ENCODE measurements at regions not wholly inside any gene's neighbourhood (a gene's known extent, or its start where the extent isn't known, plus 50 kb on each side); places are given as distances from the start of the nearest gene placed in this dataset.
"Not testable (repeated sequence)": the region's sequence is repeated elsewhere in the genome, so short reads cannot be mapped to it uniquely, and the experiment has no call there.

GRCh38 chr9:113677057-113677456 is 199.1 kb upstream of the ZNF618 start:
- intact Hi-C loops (cut with micrococcal nuclease), result no loop called here
- Mint-ChIP-seq H3K9me3 (no peaks in the 10 kb centered on the region), H3K27me3 (peaks cover 33% of the 10 kb centered on the region), H3K4me1 (peaks cover 1% of the 10 kb centered on the region), H3K27ac (no peak overlapping the region), H3K4me3 (no peak overlapping the region), H3K36me3 (ENCODE audit: low read depth) (no peaks in the 10 kb centered on the region)
- DNase-seq, result no peak

- no peak overlapping the region for H3K4me3 Mint-ChIP-seq
- DNase-seq, result no peak
- intact Hi-C loops (cut with micrococcal nuclease), result no loop called here
- H3K27me3 Mint-ChIP-seq, result peaks cover 33% of the 10 kb centered on the region
- H3K9me3 Mint-ChIP-seq, result no peaks in the 10 kb centered on the region
- peaks cover 1% of the 10 kb centered on the region for H3K4me1 Mint-ChIP-seq
- no peaks in the 10 kb centered on the region for H3K36me3 Mint-ChIP-seq (ENCODE audit: low read depth)
- H3K27ac Mint-ChIP-seq, result no peak overlapping the region
Measured at GRCh38 chr9:113677569-113677968, 198.5 kb upstream of the ZNF618 start.

- intact Hi-C loops (cut with micrococcal nuclease), result no loop called here
- no peaks in the 10 kb centered on the region for H3K9me3 Mint-ChIP-seq
- no peaks in the 10 kb centered on the region for H3K36me3 Mint-ChIP-seq (ENCODE audit: low read depth)
- peaks cover 35% of the 10 kb centered on the region for H3K27me3 Mint-ChIP-seq
- peaks cover 1% of the 10 kb centered on the region for H3K4me1 Mint-ChIP-seq
- no peak overlapping the region for H3K4me3 Mint-ChIP-seq
- no peak for DNase-seq
- no peak overlapping the region for H3K27ac Mint-ChIP-seq
Measured at GRCh38 chr9:113678119-113678858, 197.8 kb upstream of the ZNF618 start.

GRCh38 chr9:113678859-113679256 is 197.3 kb upstream of the ZNF618 start:
- intact Hi-C loops (cut with micrococcal nuclease), result no loop called here
- no peaks in the 10 kb centered on the region for H3K36me3 Mint-ChIP-seq (ENCODE audit: low read depth)
- no peaks in the 10 kb centered on the region for H3K9me3 Mint-ChIP-seq
- H3K27me3 Mint-ChIP-seq, result peaks cover 37% of the 10 kb centered on the region
- no peak overlapping the region for H3K27ac Mint-ChIP-seq
- DNase-seq, result no peak
- H3K4me1 Mint-ChIP-seq, result peaks cover 1% of the 10 kb centered on the region
- H3K4me3 Mint-ChIP-seq, result no peak overlapping the region

GRCh38 chr9:113682297-113682771 is 193.8 kb upstream of the ZNF618 start:
- Mint-ChIP-seq H3K27ac (no peak overlapping the region), H3K4me3 (no peak overlapping the region), H3K9me3 (no peaks in the 10 kb centered on the region), H3K27me3 (peaks cover 50% of the 10 kb centered on the region), H3K36me3 (ENCODE audit: low read depth) (no peaks in the 10 kb centered on the region), H3K4me1 (peaks cover 3% of the 10 kb centered on the region)
- intact Hi-C loops (cut with micrococcal nuclease), result loop anchor here (5.0 kb wide), 1 partner anchor 195 kb away; the partner anchor contains the start of gene ZNF618
- DNase-seq, result peak; percentile 80

- H3K36me3 Mint-ChIP-seq (ENCODE audit: low read depth); H3K4me1 Mint-ChIP-seq; H3K27ac Mint-ChIP-seq; H3K4me3 Mint-ChIP-seq; intact Hi-C loops (cut with micrococcal nuclease); DNase-seq; H3K9me3 Mint-ChIP-seq: not testable (repeated sequence)
- peaks cover 58% of the 10 kb centered on the region for H3K27me3 Mint-ChIP-seq
Measured at GRCh38 chr9:113685636-113686035, 190.5 kb upstream of the ZNF618 start.

DNA sequence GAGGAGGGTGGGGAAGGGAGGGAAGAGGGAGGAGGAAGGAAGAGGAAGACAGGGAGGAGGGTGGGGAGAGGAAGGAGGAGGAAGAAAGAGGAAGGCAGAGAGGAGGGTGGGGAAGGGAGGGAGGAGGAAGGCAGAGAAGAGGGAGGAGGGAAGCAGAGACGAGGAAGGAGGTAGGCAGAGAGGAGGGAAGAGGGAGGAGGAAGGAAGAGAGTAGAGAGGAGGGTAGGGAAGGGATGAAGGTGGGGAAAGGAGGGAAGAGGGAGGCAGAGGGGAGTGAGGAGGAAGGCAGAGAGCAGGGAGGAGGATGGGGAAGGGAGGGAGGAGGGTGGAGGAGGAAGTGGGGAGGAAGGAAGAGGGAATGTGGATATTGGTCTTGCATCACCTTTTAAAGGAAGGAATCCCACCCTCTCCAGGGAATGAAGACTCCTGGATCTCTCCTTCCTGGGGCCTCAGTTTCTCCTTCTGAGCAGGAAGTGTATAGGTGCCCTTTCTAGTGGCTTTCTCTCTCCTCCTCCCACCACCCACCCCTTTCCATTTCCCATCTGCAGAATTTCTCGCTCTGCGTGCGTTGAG is 188.9 kb upstream of the ZNF618 start:
- Mint-ChIP-seq H3K36me3 (ENCODE audit: low read depth) (no peaks in the 10 kb centered on the region), H3K4me3 (no peak overlapping the region), H3K27me3 (peaks cover 55% of the 10 kb centered on the region), H3K27ac (no peak overlapping the region), H3K4me1 (peaks cover 2% of the 10 kb centered on the region), H3K9me3 (no peaks in the 10 kb centered on the region)
- intact Hi-C loops (cut with micrococcal nuclease), result no loop called here
- no peak for DNase-seq

DNA sequence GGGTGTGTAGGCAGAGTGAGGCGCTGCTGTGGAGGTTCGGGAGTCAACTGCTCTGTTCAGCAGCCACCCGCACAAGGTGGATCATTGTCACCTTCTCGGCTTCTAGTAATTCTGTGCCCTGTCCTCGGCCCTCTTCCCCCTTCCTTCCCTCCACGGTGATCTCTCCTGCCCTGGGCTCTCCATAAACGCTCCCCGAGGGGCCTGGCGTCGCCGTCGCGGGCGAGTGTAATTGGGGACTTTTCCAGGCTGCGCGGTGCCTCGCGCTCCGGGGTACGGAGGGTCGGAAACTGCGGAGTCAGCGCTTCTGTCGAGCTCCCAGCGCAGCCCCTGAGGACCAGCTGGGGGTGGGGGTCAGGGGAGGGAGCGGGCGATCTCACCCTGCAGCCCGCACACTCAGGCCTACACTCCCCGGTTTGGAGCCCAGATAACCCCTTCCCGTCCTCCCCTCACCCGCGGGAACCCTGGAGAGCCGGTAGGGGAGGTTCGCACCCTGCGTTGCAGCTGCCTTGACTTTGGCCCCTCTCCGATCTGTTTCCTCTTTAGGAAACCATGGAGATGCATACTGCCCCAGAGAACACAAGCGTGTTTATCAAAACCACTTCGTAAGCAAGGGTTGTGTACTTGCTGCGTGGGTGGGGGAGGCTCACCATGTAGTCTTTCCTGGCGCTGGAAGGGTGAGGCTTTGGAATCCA is 188.3 kb upstream of the ZNF618 start:
- Mint-ChIP-seq H3K9me3 (no peaks in the 10 kb centered on the region), H3K36me3 (ENCODE audit: low read depth) (no peaks in the 10 kb centered on the region), H3K4me3 (no peak overlapping the region), H3K27me3 (peaks cover 55% of the 10 kb centered on the region), H3K27ac (no peak overlapping the region), H3K4me1 (peaks cover 2% of the 10 kb centered on the region)
- no peak for DNase-seq
- intact Hi-C loops (cut with micrococcal nuclease), result no loop called here

- Mint-ChIP-seq H3K36me3 (ENCODE audit: low read depth) (no peaks in the 10 kb centered on the region), H3K4me3 (no peak overlapping the region), H3K4me1 (peaks cover 2% of the 10 kb centered on the region), H3K9me3 (no peaks in the 10 kb centered on the region), H3K27me3 (peaks cover 41% of the 10 kb centered on the region), H3K27ac (no peak overlapping the region)
- no peak for DNase-seq
- intact Hi-C loops (cut with micrococcal nuclease), result no loop called here
Measured at GRCh38 chr9:113690055-113690740, 185.9 kb upstream of the ZNF618 start.

GRCh38 chr9:113692256-113692655 is 183.9 kb upstream of the ZNF618 start:
- Mint-ChIP-seq H3K4me3 (no peak overlapping the region), H3K27me3 (peaks cover 28% of the 10 kb centered on the region), H3K36me3 (ENCODE audit: low read depth) (no peaks in the 10 kb centered on the region), H3K27ac (no peak overlapping the region), H3K9me3 (peaks cover 3% of the 10 kb centered on the region), H3K4me1 (peaks cover 6% of the 10 kb centered on the region)
- no peak for DNase-seq
- intact Hi-C loops (cut with micrococcal nuclease), result no loop called here

DNA sequence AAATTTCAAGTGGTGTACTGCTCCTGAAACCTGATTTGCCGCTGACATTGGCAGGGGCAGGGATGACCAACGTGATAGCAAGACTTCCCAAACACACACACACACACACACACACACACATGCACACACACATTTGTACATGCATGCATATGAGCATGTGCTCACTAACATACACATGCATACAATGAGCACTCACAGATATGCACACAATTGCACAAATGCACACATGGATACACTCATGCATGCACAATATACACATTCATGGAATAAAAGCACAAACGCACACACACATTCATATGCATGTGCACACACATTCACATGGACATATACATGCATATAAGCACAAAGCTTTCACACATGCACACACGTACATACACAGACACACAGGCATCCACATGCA is 181.2 kb upstream of the ZNF618 start:
- Mint-ChIP-seq H3K9me3 (peaks cover 3% of the 10 kb centered on the region), H3K4me1 (peaks cover 6% of the 10 kb centered on the region), H3K27ac (no peak overlapping the region), H3K36me3 (ENCODE audit: low read depth) (no peaks in the 10 kb centered on the region), H3K27me3 (peaks cover 9% of the 10 kb centered on the region), H3K4me3 (no peak overlapping the region)
- no peak for DNase-seq
- intact Hi-C loops (cut with micrococcal nuclease), result no loop called here

- Mint-ChIP-seq H3K27ac (no peak overlapping the region), H3K4me1 (peaks cover 6% of the 10 kb centered on the region), H3K4me3 (no peak overlapping the region), H3K9me3 (peaks cover 3% of the 10 kb centered on the region), H3K36me3 (ENCODE audit: low read depth) (no peaks in the 10 kb centered on the region), H3K27me3 (peaks cover 9% of the 10 kb centered on the region)
- intact Hi-C loops (cut with micrococcal nuclease), result no loop called here
- DNase-seq, result no peak
Measured at GRCh38 chr9:113695440-113695851, 180.7 kb upstream of the ZNF618 start.

DNA sequence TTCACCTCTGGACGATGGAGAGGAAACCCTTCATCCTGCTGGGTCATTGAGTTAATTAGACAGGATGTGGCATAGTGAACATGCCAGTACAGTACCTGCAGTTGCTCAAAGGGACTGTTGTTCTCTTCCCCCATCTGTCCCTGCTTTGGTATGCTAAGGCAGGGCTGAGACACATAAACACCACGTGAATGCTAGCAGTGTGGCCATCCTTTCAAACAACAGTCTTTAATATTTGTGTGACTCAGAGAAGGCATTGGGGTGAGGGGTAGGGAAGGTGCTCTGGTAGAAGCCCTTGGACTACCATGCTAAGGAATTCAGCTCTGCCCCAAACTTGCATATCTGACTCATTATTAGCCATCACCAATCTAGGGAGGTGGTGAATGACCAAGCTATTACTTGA is 180.2 kb upstream of the ZNF618 start:
- peaks cover 9% of the 10 kb centered on the region for H3K27me3 Mint-ChIP-seq
- intact Hi-C loops (cut with micrococcal nuclease), result no loop called here
- peaks cover 6% of the 10 kb centered on the region for H3K4me1 Mint-ChIP-seq
- H3K4me3 Mint-ChIP-seq, result no peak overlapping the region
- peaks cover 3% of the 10 kb centered on the region for H3K9me3 Mint-ChIP-seq
- no peak overlapping the region for H3K27ac Mint-ChIP-seq
- no peak for DNase-seq
- H3K36me3 Mint-ChIP-seq (ENCODE audit: low read depth), result no peaks in the 10 kb centered on the region

Data from activated CD4-positive, alpha-beta T cell treated with anti-CD3 and anti-CD28 coated beads, Interleukin-2, amount 10 ng/mL, durations not matched to agents 24 days and 14 days (primary cell).